Stomach (tissue), 4 donors: ENCODE measurements at regions not wholly inside any gene's neighbourhood (a gene's known extent, or its start where the extent isn't known, plus 50 kb on each side); places are given as distances from the start of the nearest gene placed in this dataset.

ENCODE experiments used
- CTCF ChIP-seq, 7 experiments: fragments of 450-650 bp in 4 of 7; fragments of 200-600 bp in 3 of 7; sonication (generic) in 3 of 7; IDR thresholded peaks; one replicate each; pipeline ENCODE4 v1.5.1; 2016 to 2019; ENCODE audit warnings: antibody characterized with exemption in 7 of 7, control low read depth in 2 of 7, mild to moderate bottlenecking in 1 of 7
- EP300 ChIP-seq: sonication (generic); formaldehyde crosslinking; IDR thresholded peaks from one replicate; pipeline ENCODE4 v1.6.1; 2017; ENCODE audit warnings: antibody characterized with exemption
- POLR2A ChIP-seq, 4 donors: fragments of 450-650 bp; IDR thresholded peaks; one replicate each; pipeline ENCODE4 v1.6.1; 2016; ENCODE audit warnings: antibody characterized with exemption in 4 of 4, control low read depth in 2 of 4, mild to moderate bottlenecking in 1 of 4, moderate library complexity in 1 of 4
- POLR2AphosphoS5 ChIP-seq, 3 donors: sonication (generic); formaldehyde crosslinking; IDR thresholded peaks; one replicate each; pipeline ENCODE4 v1.6.1; 2016; ENCODE audit warnings: antibody characterized with exemption in 3 of 3

- TF ChIP-seq POLR2A (IDR thresholded peaks at IDR 0.05) (no peak), CTCF (IDR thresholded peaks at IDR 0.05) (no peak), POLR2AphosphoS5 (IDR thresholded peaks at IDR 0.05) (no peak), EP300 (no peak)
Measured at GRCh38 chr14:86596024-86596423, 1066.1 kb downstream of the FLRT2 start.
